Mucosa of descending colon (tissue), 3 donors: ENCODE measurements at regions not wholly inside any gene's neighbourhood (a gene's known extent, or its start where the extent isn't known, plus 50 kb on each side); places are given as distances from the start of the nearest gene placed in this dataset.
"Not testable (repeated sequence)": the region's sequence is repeated elsewhere in the genome, so short reads cannot be mapped to it uniquely, and the experiment has no call there.

Experiments
- ATAC-seq: fragments of 200-7000 bp; cut with Tn5 transposase; one replicate; pipeline ENCODE4 v1.9.1; 2020; ENCODE audit warnings: mild to moderate bottlenecking, moderate library complexity
- DNase-seq, 3 donors: peaks; one replicate each; pipeline ENCODE4 v3.0.0-alpha.2; 2020
- H3K36me3 ChIP-seq: fragments of 200-600 bp; one replicate; pipeline ENCODE4 v1.8.0; 2021; ENCODE audit warnings: low read depth, mild to moderate bottlenecking
- H3K4me1 ChIP-seq: fragments of 200-600 bp; one replicate; pipeline ENCODE4 v1.8.0; 2021; ENCODE audit warnings: low read depth, mild to moderate bottlenecking
- H3K4me3 ChIP-seq: fragments of 200-600 bp; one replicate; pipeline ENCODE4 v1.8.0; 2021; ENCODE audit warnings: mild to moderate bottlenecking
- H3K9me3 ChIP-seq: fragments of 200-600 bp; one replicate; pipeline ENCODE4 v1.8.0; 2021; ENCODE audit warnings: mild to moderate bottlenecking
- intact Hi-C, 2 donors: fragments of 100-400 bp; cut with DNase I in 1 of 2; cut with micrococcal nuclease in 1 of 2; formaldehyde crosslinking; loops; one replicate each; pipeline versions ENCODE4 v1.11.0 to v1.11.1; 2022; cut with DNase I, micrococcal nuclease
- TF ChIP-seq, protein P1 (sequence below): fragments of 200-600 bp; IDR thresholded peaks from one replicate; pipeline ENCODE4 v1.8.0; 2022; ENCODE audit warnings: antibody characterized with exemption, mild to moderate bottlenecking
- donor health status: DM: no; HTN: no; CAD: no; lungs with moderate emphysema.
- donor health status: DM: no; HTN: no; CAD: no.
- donor health status: DM: no; HTN: yes; CAD: no.

DNA sequence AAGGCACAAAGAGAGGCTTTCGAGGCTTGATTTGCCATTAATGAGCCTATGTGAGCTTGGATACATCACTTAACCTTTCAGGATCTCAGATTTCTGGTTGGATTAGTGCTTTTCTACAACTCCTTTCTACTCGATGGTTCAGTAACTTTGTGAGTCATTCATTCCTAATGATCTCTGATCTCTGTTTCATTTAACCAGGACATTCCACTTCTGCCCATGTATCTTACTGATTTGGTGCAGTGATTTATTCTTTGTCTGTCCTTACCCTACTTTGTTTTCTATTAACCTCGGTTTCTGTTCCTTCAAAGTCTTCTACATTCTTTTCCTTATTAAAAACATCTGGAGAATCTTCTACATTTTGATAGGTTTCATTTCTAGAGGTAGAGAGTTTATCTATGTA is 94.6 kb upstream of the ZBTB18 start:
- DNase-seq (no peak), ATAC-seq (no peak)
- no peaks in the 10 kb centered on the region for H3K36me3 ChIP-seq
- H3K4me1 ChIP-seq, result no peaks in the 10 kb centered on the region
- intact Hi-C loops, result no loop called here
- no peak overlapping the region for H3K4me3 ChIP-seq
- TF ChIP-seq, protein P1, sequence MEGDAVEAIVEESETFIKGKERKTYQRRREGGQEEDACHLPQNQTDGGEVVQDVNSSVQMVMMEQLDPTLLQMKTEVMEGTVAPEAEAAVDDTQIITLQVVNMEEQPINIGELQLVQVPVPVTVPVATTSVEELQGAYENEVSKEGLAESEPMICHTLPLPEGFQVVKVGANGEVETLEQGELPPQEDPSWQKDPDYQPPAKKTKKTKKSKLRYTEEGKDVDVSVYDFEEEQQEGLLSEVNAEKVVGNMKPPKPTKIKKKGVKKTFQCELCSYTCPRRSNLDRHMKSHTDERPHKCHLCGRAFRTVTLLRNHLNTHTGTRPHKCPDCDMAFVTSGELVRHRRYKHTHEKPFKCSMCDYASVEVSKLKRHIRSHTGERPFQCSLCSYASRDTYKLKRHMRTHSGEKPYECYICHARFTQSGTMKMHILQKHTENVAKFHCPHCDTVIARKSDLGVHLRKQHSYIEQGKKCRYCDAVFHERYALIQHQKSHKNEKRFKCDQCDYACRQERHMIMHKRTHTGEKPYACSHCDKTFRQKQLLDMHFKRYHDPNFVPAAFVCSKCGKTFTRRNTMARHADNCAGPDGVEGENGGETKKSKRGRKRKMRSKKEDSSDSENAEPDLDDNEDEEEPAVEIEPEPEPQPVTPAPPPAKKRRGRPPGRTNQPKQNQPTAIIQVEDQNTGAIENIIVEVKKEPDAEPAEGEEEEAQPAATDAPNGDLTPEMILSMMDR, result no peak
- H3K9me3 ChIP-seq, result no peaks in the 10 kb centered on the region

DNA sequence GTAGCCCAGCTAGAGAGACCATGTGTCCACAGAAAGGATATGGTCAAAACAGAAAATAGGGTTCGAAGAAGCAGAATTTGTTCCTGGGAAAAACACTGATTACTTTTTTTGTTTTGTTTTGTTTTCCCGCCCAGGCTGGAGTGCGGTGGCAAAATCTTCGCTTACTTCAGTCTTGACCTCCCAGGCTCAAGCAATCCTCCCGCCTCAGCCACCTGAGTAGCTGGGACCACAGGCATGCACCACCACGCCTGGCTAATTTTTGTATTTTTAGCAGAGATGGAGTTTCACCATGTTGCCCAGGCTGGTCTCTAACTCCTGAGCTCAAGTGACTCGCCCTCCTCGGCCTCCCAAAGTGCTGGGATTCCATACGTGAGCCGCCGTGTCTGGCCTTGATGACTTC is 99.9 kb upstream of the ZBTB18 start:
- ATAC-seq, H3K4me1 ChIP-seq, intact Hi-C loops: not testable (repeated sequence)

DNA sequence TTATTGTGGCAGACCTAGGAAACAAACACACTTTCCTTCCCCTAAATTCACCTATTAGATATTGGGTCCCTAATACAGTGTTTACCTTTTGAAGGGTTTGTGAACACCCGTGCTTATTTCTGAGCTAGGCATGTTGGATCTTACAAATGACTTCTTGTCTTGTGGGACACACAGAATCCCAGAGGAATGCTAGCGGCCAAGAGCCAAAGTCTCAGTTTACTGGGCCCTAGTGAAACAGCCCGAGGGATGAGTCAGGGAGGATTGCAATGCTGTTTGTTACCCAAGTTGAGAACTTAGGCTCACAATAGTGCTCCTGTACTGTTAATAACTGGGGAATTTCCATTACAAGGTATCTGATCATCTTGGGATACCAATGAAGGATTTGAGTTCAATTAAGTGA is 100.1 kb upstream of the AKT3 start:
- Histone ChIP-seq H3K4me3 (no peak overlapping the region), H3K36me3 (no peaks in the 10 kb centered on the region), H3K9me3 (no peaks in the 10 kb centered on the region), H3K4me1 (no peaks in the 10 kb centered on the region)
- TF ChIP-seq, protein P1, result no peak
- ATAC-seq, result no peak
- no peak for DNase-seq
- intact Hi-C loops, result no loop called here

More for the DNA sequence above, 99.9 kb upstream of the ZBTB18 start:
- not testable (repeated sequence) for H3K36me3 ChIP-seq, H3K9me3 ChIP-seq, H3K4me3 ChIP-seq, DNase-seq

DNA sequence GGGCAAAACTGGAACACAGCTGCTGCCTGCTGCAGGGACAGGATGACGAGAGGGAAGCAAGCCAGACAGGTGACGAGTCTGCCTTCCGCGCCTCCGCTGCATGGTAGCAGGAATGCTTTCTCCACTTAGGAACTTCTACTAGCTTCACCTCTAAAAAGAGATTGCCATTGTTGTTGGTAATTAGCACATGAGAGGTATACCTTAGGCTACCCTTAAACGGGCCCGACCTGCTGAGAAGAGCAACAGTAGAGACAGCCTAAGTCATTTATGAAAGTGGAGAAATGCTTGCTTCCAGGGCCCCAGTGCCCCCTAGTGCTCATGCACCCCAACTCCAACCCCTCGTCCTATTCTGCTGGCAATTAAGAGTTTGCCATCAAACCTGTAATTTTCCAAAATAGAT is 96.9 kb upstream of the AKT3 start:
- intact Hi-C loops, result no loop called here
- no peak for DNase-seq
- TF ChIP-seq, protein P1, result no peak
- Histone ChIP-seq H3K4me1 (no peaks in the 10 kb centered on the region), H3K4me3 (no peak overlapping the region), H3K9me3 (no peaks in the 10 kb centered on the region), H3K36me3 (no peaks in the 10 kb centered on the region)
- ATAC-seq, result no peak

DNA sequence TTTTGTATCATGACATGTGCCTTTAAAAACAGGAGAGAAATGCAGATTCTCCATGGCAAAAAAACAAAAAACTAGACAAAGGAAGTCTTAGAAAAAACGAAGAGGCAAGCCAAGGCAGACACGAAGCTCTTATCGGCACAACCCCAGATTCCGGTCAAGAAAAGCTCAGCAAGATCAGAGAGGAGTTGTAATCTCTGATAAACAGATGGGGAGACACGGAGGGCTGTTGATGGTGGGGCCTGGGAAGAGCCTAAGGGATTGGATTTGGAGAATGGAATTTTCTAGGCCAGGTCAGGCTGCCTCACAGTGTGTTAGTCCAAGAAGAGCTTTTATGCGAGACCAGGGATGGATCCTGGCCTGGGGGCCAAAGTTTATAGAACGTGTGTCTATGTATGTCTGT is 96.2 kb upstream of the AKT3 start:
- Histone ChIP-seq H3K4me1 (no peaks in the 10 kb centered on the region), H3K9me3 (no peaks in the 10 kb centered on the region), H3K4me3 (no peak overlapping the region), H3K36me3 (no peaks in the 10 kb centered on the region)
- intact Hi-C loops, result no loop called here
- DNase-seq, result no peak
- TF ChIP-seq, protein P1, result no peak
- ATAC-seq, result no peak

DNA sequence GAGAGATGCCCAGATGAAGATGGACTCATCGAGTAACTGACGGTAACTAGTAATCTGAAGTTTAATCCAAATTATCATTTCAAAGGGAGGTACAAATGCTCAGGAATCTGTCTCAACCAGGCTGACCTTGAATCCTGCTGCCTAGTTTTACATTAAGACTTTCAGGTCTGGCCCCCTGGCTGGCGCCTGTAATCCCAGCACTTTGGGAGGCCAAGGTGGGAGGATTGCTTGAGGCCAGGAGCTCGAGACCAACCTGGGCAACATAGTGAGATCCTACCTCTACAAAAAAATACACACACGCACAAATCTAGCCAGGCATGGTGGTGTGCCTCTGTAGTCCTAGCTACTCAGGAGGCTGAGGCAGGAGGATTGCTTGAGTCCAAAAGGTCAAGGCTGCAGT is 95.7 kb upstream of the AKT3 start:
- no peak for ATAC-seq
- Histone ChIP-seq H3K4me3 (no peak overlapping the region), H3K4me1 (no peaks in the 10 kb centered on the region), H3K36me3 (no peaks in the 10 kb centered on the region), H3K9me3 (no peaks in the 10 kb centered on the region)
- TF ChIP-seq, protein P1, result no peak
- intact Hi-C loops, result no loop called here
- no peak for DNase-seq
